GM19193 (cell line): ENCODE measurements at regions not wholly inside any gene's neighbourhood (a gene's known extent, or its start where the extent isn't known, plus 50 kb on each side); places are given as distances from the start of the nearest gene placed in this dataset.

ENCODE experiments used
- POLR2A ChIP-seq: IDR thresholded peaks from 4 replicates; pipeline ENCODE4 v1.6.1; 2011; ENCODE audit not compliant: insufficient read depth, insufficient read length; ENCODE audit errors: extremely low read depth

DNA sequence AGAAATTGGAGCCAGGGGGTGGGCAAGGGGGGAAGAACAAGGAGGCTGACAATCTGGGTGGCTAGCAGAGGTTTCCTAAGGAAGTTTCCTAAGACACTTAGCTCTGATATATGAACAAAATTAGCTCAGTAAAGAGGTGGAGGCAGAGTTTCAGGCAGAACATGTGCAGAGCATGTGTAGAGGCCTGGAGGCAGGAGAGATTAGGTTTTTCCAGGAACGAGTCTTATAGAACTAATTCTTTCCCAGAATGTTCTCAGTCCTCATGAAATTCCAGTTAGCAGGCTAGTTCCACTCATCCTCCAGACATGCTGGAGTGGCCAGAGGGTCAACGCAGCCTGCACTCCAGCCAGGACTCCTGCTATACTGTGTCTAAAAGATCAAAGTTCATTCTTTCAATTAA lies 184.7 kb downstream of the LACC1 start:
- no peak for TF ChIP-seq POLR2A

DNA sequence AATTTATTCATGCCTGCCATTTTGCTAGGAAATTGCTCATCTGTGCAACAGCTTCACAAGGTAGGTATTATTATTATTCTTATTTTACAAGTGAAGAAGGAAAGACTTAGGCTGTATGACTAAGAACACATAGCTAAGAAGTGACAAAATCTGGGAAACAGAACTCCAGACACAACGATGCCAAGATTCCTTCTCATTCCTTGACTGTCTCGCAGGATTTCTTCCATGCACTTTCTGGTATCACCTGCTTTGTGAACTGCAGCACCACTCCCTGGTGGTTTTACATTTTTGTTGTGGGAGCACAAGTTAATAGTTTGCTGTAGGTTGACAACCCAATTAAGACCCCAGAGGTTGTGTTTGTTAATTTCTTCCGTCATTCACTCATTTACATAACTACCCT lies 188.5 kb downstream of the LACC1 start:
- TF ChIP-seq POLR2A, result no peak

DNA sequence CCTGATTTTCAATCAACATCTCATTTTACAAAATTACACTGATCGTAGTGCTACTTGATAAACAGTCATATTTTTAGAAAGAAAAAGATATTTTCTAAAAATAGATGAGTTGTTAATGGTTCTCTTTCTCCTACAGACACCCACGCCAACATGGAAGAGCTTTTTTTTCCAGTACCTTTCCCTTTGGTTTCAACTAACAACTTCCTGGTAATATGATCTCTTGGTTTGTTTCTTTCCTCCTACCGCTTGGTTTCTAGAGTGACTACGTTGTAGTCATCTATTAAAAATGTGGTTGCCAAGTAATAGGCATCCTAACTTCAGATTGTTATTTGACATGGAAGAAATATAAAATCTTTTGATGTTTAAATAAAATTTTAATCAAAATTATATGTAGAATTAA lies 189.0 kb downstream of the LACC1 start:
- TF ChIP-seq POLR2A, result no peak

DNA sequence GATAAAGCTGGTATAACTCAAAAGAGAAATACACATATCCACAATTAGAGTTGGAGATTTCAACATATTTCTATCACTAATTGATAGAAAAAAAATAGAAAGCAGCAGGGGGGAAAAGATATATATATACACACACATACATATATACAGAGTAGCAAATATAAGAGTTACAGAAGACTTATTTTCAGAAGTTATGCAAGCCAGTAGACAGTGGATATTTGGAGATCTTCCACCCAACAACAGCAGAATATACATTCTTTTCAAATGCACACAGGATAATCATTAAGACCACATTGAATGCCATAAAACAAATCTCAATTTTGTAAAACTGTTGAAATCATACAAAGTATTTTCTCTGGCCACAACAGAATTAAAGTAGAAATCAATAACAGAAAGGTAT lies 192.8 kb downstream of the LACC1 start:
- TF ChIP-seq POLR2A, result no peak

DNA sequence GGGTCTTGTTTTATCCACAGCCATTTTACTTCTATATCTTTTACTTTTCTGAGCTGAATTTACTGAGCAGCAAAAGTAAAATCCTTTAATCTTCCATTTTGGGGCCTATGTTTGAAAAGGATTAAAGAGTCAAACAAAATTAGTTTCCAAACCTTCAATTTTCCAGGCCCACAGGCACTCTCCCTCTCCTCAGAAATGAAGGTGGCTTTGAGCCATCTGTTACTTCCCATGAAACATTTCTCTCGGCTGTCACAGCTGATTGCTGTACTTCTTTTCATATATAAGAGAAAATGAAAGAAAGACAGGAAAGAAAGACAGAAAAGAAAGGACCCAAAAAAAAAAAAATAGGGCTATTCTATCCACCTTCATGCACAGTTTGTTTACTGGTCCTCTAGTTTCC lies 194.9 kb downstream of the LACC1 start:
- no peak for TF ChIP-seq POLR2A

DNA sequence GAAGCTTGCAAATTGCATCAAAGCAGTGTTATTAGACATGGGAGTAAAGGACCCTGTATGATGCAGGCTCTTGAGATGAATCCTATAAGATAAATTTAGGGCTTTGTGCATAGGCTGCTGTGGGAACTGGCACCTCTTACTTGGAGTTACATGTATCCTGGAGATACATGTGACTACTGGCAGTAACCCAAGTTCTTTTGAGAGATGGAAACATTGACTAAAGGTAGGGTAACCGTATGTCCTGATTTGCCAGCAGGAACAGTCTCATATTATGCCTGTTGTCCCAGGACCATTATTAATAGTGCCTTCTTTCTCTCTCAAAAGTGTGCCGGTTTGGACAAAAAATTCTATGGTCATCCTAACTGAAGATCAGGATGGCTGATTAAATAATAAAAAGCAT lies 195.4 kb downstream of the LACC1 start:
- no peak for TF ChIP-seq POLR2A

DNA sequence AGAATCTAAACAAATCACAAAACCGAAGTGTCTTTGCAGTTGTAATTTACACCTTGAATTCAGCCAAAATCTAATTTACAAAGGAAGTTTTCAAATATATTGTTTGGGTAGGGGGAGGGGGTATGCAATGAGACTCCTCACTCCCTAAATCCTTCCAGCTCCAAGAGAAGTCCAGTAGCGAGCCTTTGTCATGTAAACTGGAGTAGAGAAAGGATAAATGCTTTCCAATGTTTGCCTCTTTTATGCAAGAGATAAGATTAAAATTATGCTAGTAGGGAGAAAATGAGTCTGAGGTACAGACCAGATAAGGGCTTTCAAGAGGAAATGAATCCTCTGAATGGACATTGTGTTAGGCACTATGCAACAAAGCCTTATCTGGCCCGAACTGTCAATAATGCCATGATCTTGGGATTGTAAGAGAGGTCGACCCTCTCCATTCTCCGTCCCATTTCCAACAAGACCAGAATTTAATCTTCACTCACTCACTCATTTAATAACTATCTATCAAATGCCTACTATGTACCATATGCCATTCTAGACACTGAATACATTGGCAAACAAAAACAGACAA lies 199.2 kb downstream of the LACC1 start:
- TF ChIP-seq POLR2A, result no peak

DNA sequence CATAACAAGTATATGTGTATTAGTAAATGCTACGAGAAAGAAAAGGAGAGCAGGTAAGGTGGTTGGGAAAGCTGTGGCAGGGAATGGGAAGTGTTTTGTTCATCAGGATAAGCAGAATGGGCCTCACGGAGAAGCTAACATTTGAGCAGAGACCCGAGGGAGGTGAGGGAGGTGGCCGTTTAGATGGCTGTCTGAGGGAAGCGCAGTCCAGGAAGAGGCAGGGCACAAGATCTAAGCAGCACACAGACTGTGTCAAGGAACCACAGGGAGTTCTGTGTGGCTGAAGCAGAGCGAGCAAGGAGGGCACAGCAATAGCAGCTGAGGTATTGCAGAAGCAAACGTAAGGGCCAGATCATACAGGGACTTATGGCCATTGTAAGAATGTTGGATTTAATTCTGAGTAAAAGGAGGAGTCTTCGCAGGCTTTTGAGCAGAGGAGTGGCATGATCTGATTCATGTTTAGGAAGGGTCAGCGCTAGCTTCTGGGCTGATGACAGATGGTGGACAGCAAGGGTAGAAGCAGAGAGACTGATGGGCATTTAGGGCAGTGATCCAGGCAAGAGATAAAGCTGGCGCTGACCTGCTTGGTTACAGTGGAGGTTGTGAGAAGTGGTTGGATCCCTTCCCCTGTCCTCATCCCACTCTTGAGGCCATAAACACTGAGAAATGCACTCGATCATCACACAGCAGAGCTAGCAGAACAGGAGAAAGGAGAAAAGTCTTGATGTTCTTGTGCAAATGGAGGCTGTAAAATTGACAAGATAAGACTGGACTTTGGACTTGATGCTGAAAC lies 199.9 kb downstream of the LACC1 start:
- TF ChIP-seq POLR2A, result no peak

DNA sequence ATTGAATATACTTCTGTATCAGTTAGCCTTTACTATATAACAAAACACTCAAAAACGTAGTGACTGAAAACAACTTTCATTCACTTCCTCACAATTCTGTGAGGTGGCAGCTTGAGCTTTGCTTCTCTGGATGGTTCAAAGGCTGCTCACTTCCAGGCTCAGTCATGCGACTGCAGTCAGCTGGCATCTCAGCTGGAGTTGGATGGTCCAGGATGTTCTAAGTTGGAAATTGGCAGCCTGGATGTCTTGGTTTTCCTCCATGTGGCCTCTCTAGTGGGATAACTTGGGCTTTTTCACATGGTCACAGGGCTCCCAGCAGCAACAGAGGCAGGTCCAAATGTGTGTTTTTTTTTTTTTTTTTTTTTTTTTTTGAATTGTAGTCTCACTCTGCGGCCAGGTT lies 204.4 kb downstream of the LACC1 start:
- TF ChIP-seq POLR2A, result no peak

DNA sequence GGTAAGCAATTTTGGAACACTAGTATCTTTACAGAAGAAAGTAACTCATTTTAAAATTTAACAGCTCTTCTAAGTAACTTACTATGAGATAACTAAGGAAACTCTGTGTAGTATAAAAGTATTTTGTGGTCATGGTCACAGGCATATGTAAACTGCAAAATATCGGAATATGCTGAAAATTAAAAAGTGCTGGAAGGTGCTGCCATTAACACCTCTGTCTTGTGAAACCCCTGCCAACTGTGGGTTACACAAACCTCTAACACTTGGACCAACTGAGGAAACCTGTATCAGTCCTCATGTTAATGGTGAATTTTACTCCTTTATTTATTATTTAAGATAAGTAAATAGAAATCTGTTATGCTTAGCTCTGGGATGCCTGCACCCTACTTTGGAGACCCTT lies 206.7 kb downstream of the LACC1 start:
- no peak for TF ChIP-seq POLR2A

DNA sequence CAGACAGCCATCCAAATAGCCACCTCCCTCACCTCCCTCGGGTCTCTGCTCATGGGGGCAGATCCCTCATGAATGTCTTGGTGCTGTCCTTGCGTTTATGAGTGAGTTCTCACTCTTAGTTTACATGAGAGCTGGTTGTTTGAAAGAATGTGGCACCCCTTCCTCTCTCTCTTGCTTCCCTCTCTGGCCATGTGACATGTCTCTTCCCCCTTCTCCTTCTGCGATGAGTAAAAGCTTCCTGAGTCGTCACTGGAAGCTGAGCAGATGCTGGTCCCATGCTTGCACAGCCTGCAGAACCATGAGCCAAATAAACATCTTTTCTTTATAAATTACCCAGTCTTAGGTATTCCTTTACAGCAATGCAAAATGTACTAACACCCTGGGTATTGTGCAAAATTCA lies 208.7 kb downstream of the LACC1 start:
- TF ChIP-seq POLR2A, result no peak

DNA sequence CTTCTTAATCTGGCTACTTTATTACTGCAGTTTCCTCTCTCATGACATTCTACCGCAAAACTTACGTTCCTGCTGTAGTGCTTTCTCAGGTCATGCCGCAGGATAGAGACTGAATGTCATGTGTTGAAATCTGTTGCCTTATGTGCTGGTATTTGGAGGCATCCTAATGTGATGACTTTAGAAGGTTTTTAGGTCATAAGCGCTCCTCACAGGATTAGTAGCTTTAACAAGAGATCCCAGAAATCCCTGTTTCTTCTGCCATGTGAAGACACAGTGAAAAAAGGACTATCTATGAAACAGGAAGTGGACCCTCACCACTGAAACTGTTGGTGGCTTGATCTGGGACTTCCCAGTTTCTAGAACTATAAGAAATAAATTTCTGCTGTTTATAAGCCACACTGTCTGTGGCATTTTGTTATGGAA lies 209.3 kb downstream of the LACC1 start:
- TF ChIP-seq POLR2A, result no peak

DNA sequence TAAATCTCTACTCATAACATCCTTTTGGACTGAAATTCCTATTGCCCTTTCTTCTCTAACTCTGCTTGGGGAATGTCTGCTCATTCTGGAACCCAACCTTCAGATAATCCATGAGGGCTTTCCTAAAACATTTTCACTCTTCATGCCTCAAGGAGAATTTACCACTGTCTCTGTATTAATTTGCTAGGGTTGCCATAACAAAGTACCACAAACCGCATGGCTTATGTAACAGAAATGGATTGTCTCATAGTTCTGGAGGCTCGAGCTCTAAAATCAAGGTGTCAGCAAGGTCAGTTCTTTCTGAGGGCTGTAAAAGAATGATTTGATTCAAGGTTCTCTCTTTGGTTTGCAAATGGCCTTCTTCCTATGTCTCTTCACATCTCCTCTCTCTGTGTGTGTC lies 209.7 kb downstream of the LACC1 start:
- TF ChIP-seq POLR2A, result no peak

DNA sequence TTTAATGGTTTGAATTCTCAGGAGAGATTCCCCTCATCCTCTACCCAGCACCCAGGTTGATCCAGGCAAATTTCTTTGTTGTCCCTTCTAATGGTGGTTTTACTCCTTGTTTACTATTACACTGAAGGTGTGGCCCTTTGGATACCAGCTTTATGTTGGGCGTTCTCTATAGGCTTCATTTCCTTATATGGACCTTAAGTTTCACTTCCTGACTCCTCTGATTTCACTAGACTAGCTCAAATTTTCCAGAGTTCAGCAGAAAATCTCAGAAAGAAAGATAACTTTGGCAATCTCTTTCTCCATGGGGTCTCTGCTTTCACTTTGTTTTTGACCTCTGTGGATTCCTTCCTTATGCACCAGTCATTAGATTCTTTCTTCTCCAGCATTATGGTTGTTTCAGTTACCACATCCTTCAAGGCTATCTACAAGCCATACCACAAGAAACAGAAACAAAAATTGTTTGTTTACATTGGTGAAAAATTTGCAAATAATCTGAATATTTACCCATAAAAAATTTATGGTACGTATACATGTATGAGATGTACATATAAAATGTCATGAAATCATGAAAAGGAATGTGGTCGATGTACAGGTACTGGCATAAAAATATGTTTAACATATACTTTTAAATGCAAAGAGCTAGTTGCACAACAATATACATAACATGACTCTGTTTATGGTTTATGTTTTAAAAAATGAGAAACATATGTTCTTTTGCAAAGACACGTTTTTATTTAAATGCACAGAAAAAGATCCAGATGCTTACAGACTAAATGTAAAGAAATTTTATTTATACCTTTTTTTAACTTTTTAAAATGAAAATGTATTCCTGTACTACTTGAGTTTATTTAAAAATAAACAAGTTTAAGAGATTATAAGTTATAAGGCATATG lies 212.6 kb downstream of the LACC1 start:
- no peak for TF ChIP-seq POLR2A
